ENCODE measurements at regions not wholly inside any gene's neighbourhood (a gene's known extent, or its start where the extent isn't known, plus 50 kb on each side); places are given as distances from the start of the nearest gene placed in this dataset.
A peak's percentile ranks its signal among the peaks of the same experiment; 100 is the strongest.

GRCh38 chr14:55909879-55910278 is 208.3 kb upstream of the PELI2 start:
- Histone ChIP-seq H3K9ac (ENCODE audit: low read length) (no peak overlapping the region), H3K27me3 (ENCODE audit: insufficient read depth, low read length) (no peaks in the 10 kb centered on the region), H3K4me2 (ENCODE audit: low read length) (no peak overlapping the region), H3K27ac (ENCODE audit: low read depth, low read length) (no peak overlapping the region), H2AFZ (ENCODE audit: low read depth, low read length) (no peak overlapping the region), H3K4me3 (ENCODE audit: insufficient read depth, low read depth, low read length) (no peak overlapping the region), H3K79me2 (ENCODE audit: insufficient read depth, low read length) (no peaks in the 10 kb centered on the region), H3K36me3 (ENCODE audit: insufficient read depth, low read length) (no peaks in the 10 kb centered on the region), H3K9me3 (ENCODE audit: insufficient read depth, low read depth, low read length) (no peaks in the 10 kb centered on the region), H4K20me1 (ENCODE audit: insufficient read depth, low read length) (no peaks in the 10 kb centered on the region), H3K4me1 (ENCODE audit: insufficient read depth, low read length) (peaks cover 31% of the 10 kb centered on the region)
- H3K27me3 Mint-ChIP-seq (ENCODE audit: low read depth, unreplicated experiment), result no peaks in the 10 kb centered on the region
- TF ChIP-seq EZH2 (IDR thresholded peaks at IDR 0.05; ENCODE audit: insufficient read depth, low read length) (no peak), CTCF (IDR thresholded peaks at IDR 0.05; ENCODE audit: insufficient read depth, low read depth, low read length) (no peak)
- no peak overlapping the region for H3K4me3 Mint-ChIP-seq (ENCODE audit: unreplicated experiment)
- H3K36me3 Mint-ChIP-seq (ENCODE audit: low read depth, unreplicated experiment), result no peaks in the 10 kb centered on the region
- no peak for FAIRE-seq
- no peak overlapping the region for H3K27ac Mint-ChIP-seq (ENCODE audit: unreplicated experiment)
- H3K9me3 Mint-ChIP-seq (ENCODE audit: unreplicated experiment), result no peaks in the 10 kb centered on the region
- DNase-seq (ENCODE audit: low read depth), result no peak
- peaks cover 31% of the 10 kb centered on the region for H3K4me1 Mint-ChIP-seq (ENCODE audit: low read depth, unreplicated experiment)

- TF ChIP-seq EZH2 (IDR thresholded peaks at IDR 0.05; ENCODE audit: insufficient read depth, low read length) (no peak), CTCF (IDR thresholded peaks at IDR 0.05; ENCODE audit: insufficient read depth, low read depth, low read length) (no peak)
- no peaks in the 10 kb centered on the region for H3K36me3 ChIP-seq (ENCODE audit: insufficient read depth, low read length)
- H3K27me3 ChIP-seq (ENCODE audit: insufficient read depth, low read length), result no peaks in the 10 kb centered on the region
- Mint-ChIP-seq H3K36me3 (ENCODE audit: low read depth, unreplicated experiment) (no peaks in the 10 kb centered on the region), H3K4me1 (ENCODE audit: low read depth, unreplicated experiment) (peaks cover 35% of the 10 kb centered on the region), H3K9me3 (ENCODE audit: unreplicated experiment) (no peaks in the 10 kb centered on the region), H3K4me3 (ENCODE audit: unreplicated experiment) (no peak overlapping the region), H3K27ac (ENCODE audit: unreplicated experiment) (no peak overlapping the region), H3K27me3 (ENCODE audit: low read depth, unreplicated experiment) (no peaks in the 10 kb centered on the region)
- H4K20me1 ChIP-seq (ENCODE audit: insufficient read depth, low read length), result no peaks in the 10 kb centered on the region
- no peak overlapping the region for H3K27ac ChIP-seq (ENCODE audit: low read depth, low read length)
- no peak overlapping the region for H3K4me2 ChIP-seq (ENCODE audit: low read length)
- H3K4me3 ChIP-seq (ENCODE audit: insufficient read depth, low read depth, low read length), result no peak overlapping the region
- no peak overlapping the region for H2AFZ ChIP-seq (ENCODE audit: low read depth, low read length)
- no peak for DNase-seq (ENCODE audit: low read depth)
- no peak for FAIRE-seq
- no peaks in the 10 kb centered on the region for H3K79me2 ChIP-seq (ENCODE audit: insufficient read depth, low read length)
- H3K9ac ChIP-seq (ENCODE audit: low read length), result no peak overlapping the region
- H3K4me1 ChIP-seq (ENCODE audit: insufficient read depth, low read length), result peaks cover 37% of the 10 kb centered on the region
- H3K9me3 ChIP-seq (ENCODE audit: insufficient read depth, low read depth, low read length), result no peaks in the 10 kb centered on the region
These were observed 207.5 kb upstream of the PELI2 start for GRCh38 chr14:55910601-55911243.

GRCh38 chr14:55911776-55912175 is 206.4 kb upstream of the PELI2 start:
- TF ChIP-seq CTCF (IDR thresholded peaks at IDR 0.05; ENCODE audit: insufficient read depth, low read depth, low read length), result no peak
- TF ChIP-seq EZH2 (IDR thresholded peaks at IDR 0.05; ENCODE audit: insufficient read depth, low read length), result no peak
- H3K4me1 ChIP-seq (ENCODE audit: insufficient read depth, low read length), result peaks cover 37% of the 10 kb centered on the region
- no peaks in the 10 kb centered on the region for H3K79me2 ChIP-seq (ENCODE audit: insufficient read depth, low read length)
- no peak overlapping the region for H3K27ac ChIP-seq (ENCODE audit: low read depth, low read length)
- no peak overlapping the region for H3K9ac ChIP-seq (ENCODE audit: low read length)
- H2AFZ ChIP-seq (ENCODE audit: low read depth, low read length), result no peak overlapping the region
- Mint-ChIP-seq H3K27me3 (ENCODE audit: low read depth, unreplicated experiment) (no peaks in the 10 kb centered on the region), H3K9me3 (ENCODE audit: unreplicated experiment) (no peaks in the 10 kb centered on the region), H3K4me1 (ENCODE audit: low read depth, unreplicated experiment) (peaks cover 35% of the 10 kb centered on the region), H3K36me3 (ENCODE audit: low read depth, unreplicated experiment) (no peaks in the 10 kb centered on the region), H3K27ac (ENCODE audit: unreplicated experiment) (peak overlapping the region; percentile 35), H3K4me3 (ENCODE audit: unreplicated experiment) (no peak overlapping the region)
- H3K27me3 ChIP-seq (ENCODE audit: insufficient read depth, low read length), result no peaks in the 10 kb centered on the region
- no peak overlapping the region for H3K4me3 ChIP-seq (ENCODE audit: insufficient read depth, low read depth, low read length)
- H3K36me3 ChIP-seq (ENCODE audit: insufficient read depth, low read length), result no peaks in the 10 kb centered on the region
- peak; percentile 91 for DNase-seq (ENCODE audit: low read depth)
- H4K20me1 ChIP-seq (ENCODE audit: insufficient read depth, low read length), result no peaks in the 10 kb centered on the region
- no peak for FAIRE-seq
- no peaks in the 10 kb centered on the region for H3K9me3 ChIP-seq (ENCODE audit: insufficient read depth, low read depth, low read length)
- H3K4me2 ChIP-seq (ENCODE audit: low read length), result no peak overlapping the region
